Common myeloid progenitor, CD34-positive (primary cell): ENCODE measurements at regions not wholly inside any gene's neighbourhood (a gene's known extent, or its start where the extent isn't known, plus 50 kb on each side); places are given as distances from the start of the nearest gene placed in this dataset.

Source experiments
- CTCF ChIA-PET: fragments of 350-600 bp; sonication (Branson Sonifier 250); formaldehyde crosslinking; loops from one replicate; lab custom pipeline; 2021; ENCODE audit warnings: antibody characterized with exemption; lab: Charles Lee
- POLR2A ChIA-PET: fragments of 350-600 bp; sonication (Branson Sonifier 250); formaldehyde crosslinking; loops from one replicate; lab custom pipeline; 2021; ENCODE audit warnings: antibody characterized with exemption; lab: Charles Lee
- DNase-seq, 3 donors: peaks; one replicate each; pipeline versions ENCODE4 v3.0.0 to v3.0.0-alpha.2; 2013
- H3K27ac ChIP-seq, 2 experiments: 1 replicate in 1 of 2; 2 replicates in 1 of 2; pipeline ENCODE4 v1.7.0; 2013; ENCODE audit warnings: inconsistent platforms in 2 of 2, low read length in 2 of 2, mild to moderate bottlenecking in 2 of 2, low read depth in 1 of 2, moderate library complexity in 1 of 2; ENCODE audit not compliant: severe bottlenecking in 2 of 2, insufficient read depth in 1 of 2, poor library complexity in 1 of 2
- H3K27me3 ChIP-seq, 5 experiments: replicated peaks in 2 of 5; 1 replicate in 3 of 5; 2 replicates in 2 of 5; pipeline versions ENCODE4 v1.6.1 to v1.7.0; 2013; ENCODE audit warnings: low read length in 4 of 5, mild to moderate bottlenecking in 2 of 5, moderate library complexity in 2 of 5, inconsistent platforms in 1 of 5; ENCODE audit not compliant: insufficient read depth in 5 of 5, control insufficient read depth in 4 of 5
- H3K36me3 ChIP-seq, 4 experiments: 1 replicate in 2 of 4; 2 replicates in 2 of 4; pipeline versions ENCODE4 v1.6.1 to v1.7.0; 2013; ENCODE audit warnings: low read length in 3 of 4, control low read depth in 1 of 4, mild to moderate bottlenecking in 1 of 4; ENCODE audit not compliant: control insufficient read depth in 4 of 4, insufficient read depth in 4 of 4
- H3K4me1 ChIP-seq, 4 experiments: 1 replicate in 3 of 4; 2 replicates in 1 of 4; pipeline versions ENCODE4 v1.6.1 to v1.7.1; 2013; ENCODE audit warnings: low read length in 3 of 4, mild to moderate bottlenecking in 3 of 4, control low read depth in 1 of 4, inconsistent platforms in 1 of 4, moderate library complexity in 1 of 4; ENCODE audit not compliant: control insufficient read depth in 4 of 4, insufficient read depth in 4 of 4; ENCODE audit errors: control extremely low read depth in 1 of 4
- H3K4me3 ChIP-seq, 7 experiments: 1 replicate in 4 of 7; 2 replicates in 3 of 7; pipeline versions ENCODE4 v1.5.1 to v1.7.0; 2013; ENCODE audit warnings: mild to moderate bottlenecking in 7 of 7, low read length in 6 of 7, moderate library complexity in 6 of 7, inconsistent platforms in 2 of 7, low read depth in 2 of 7, control low read depth in 1 of 7; ENCODE audit not compliant: insufficient read depth in 4 of 7, control insufficient read depth in 1 of 7; ENCODE audit errors: extremely low read depth in 1 of 7
- H3K9me3 ChIP-seq, 5 experiments: 1 replicate in 4 of 5; 2 replicates in 1 of 5; pipeline versions ENCODE4 v1.6.1 to v1.7.1; 2013; ENCODE audit warnings: low read length in 4 of 5, mild to moderate bottlenecking in 2 of 5, inconsistent platforms in 1 of 5, low read depth in 1 of 5, moderate library complexity in 1 of 5; ENCODE audit not compliant: control insufficient read depth in 4 of 5, insufficient read depth in 2 of 5; ENCODE audit errors: control extremely low read depth in 1 of 5
- WGBS: methylation state at CpG from one replicate; pipeline ENCODE4 v1.1.5; 2013; ENCODE audit not compliant: insufficient coverage; 5-methylcytosine and 5-hydroxymethylcytosine counted together

DNA sequence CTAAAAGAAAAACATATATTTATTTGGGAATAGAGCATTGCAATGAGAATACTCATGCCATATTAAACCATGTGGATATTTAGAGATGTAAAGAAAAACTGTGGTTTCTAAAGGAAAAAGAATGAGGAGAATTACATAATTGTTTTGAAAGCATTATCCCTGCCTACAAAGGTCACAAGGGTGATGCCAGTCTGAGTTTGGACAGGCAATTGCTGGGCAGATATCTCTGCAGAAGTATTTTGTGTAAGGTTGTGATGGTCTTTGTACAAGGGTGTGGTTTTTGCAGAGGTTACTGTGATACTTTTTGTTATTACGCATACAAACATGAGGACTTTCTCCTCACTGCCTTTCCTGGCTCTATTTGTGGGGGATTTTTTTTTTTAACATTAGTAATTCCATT is 2022.9 kb upstream of the CDH6 start:
- Histone ChIP-seq H3K27ac (no peak overlapping the region), H3K36me3 (no peaks in the 10 kb centered on the region), H3K27me3 (no peaks in the 10 kb centered on the region), H3K9me3 (no peaks in the 10 kb centered on the region), H3K4me1 (no peaks in the 10 kb centered on the region), H3K4me3 (no peak overlapping the region)
- DNase-seq, result no peak
- no CpG with 5 or more reads among the region's 1 CpG for WGBS
- CTCF ChIA-PET, result no interaction called here
- POLR2A ChIA-PET, result no interaction called here

DNA sequence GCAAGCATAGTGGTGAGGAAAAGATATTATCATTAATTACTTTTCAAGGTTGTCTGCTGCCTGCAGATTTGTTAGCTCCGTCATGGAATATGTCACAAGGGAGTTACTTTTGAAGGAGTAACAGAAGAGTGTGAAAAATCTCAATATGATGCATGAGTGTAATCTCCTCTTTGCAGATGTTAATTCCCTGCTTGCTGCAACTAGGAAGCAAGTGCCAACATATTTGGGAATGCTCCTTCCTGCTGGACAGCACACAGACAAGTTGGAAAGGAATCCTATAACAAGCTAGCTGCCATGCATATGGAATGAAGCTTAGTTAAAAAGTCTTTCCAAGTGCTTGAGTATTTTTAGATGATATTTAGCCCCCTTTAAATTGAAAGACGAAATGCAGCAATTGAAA is 2023.6 kb upstream of the CDH6 start:
- Histone ChIP-seq H3K27me3 (no peaks in the 10 kb centered on the region), H3K9me3 (no peaks in the 10 kb centered on the region), H3K27ac (no peak overlapping the region), H3K4me3 (no peak overlapping the region), H3K4me1 (no peaks in the 10 kb centered on the region), H3K36me3 (no peaks in the 10 kb centered on the region)
- no peak for DNase-seq
- 60% methylated on average over 1 of the region's 2 CpGs for WGBS
- ChIA-PET CTCF (no interaction called here), POLR2A (no interaction called here)

DNA sequence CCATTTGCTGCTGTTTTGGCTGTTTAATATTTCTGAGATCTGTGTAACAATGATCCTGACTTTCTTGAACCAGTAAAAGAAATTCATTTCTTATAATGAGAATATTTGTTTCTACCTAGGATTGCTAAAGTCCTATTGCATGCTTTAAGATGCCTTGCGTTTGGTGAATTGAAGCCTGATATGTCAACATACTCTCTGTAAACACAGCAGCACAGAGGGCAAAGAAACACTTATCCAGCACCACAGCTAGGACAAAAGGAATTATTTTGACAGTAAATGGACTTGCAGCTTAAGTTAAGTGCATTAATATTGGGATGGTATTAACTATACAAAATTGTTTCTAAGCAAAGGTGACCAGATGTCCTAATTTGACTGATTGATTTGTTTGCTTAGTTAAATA is 2031.2 kb upstream of the CDH6 start:
- no peak overlapping the region for H3K27ac ChIP-seq
- no peak for DNase-seq
- no peak overlapping the region for H3K4me3 ChIP-seq
- no peaks in the 10 kb centered on the region for H3K27me3 ChIP-seq
- no peaks in the 10 kb centered on the region for H3K4me1 ChIP-seq
- H3K36me3 ChIP-seq, result no peaks in the 10 kb centered on the region
- H3K9me3 ChIP-seq, result peaks cover 0 to 4% (median 0%) of the 10 kb centered on the region in 5 experiments
- ChIA-PET CTCF (no interaction called here), POLR2A (no interaction called here)
- WGBS, result no CpG with 5 or more reads among the region's 1 CpG

DNA sequence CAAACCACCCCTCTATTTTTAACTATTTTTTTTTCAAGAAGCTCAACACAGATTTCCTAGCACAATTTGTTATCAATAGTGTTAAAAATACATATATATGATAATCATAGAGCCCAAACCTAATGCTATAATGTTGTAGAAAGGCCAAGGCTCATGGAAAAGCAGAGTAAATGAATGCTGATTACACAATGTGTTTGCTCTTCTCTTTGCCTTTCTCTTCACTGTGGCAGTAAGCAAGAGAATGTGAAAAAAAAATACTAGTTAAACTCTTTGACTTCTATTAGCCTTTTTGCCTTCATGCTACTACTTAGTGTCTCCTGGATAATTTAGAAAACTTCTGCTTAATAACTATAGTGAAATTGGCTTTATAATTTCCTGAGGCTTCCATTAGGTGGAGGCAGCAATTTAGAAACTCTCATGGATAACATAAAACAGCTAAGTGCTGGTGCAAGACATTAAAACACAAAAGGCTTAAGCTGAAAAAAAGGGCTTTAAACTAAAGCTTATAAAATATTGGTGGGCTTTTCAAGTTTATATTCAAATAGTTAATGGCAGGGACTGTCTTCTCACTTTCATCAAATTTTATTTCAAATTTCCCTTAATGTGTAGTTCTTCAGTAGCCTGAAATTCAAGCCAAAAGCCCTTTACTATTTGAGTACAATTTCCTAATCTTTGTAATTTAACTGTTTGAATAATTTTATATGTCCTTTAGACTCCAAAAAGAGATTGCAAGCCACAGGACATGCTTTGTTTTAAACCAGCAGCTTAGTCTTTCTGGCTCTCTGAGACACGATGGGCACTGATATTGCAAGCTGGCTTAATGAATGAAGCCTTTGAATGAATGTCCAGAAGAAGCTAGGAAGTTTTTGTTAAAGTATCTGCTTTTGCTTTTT is 2031.8 kb upstream of the CDH6 start:
- ChIA-PET CTCF (no interaction called here), POLR2A (no interaction called here)
- no peaks in the 10 kb centered on the region for H3K36me3 ChIP-seq
- H3K27ac ChIP-seq, result no peak overlapping the region
- DNase-seq, result no peak
- peaks cover 0 to 4% (median 0%) of the 10 kb centered on the region in 5 experiments for H3K9me3 ChIP-seq
- no peaks in the 10 kb centered on the region for H3K27me3 ChIP-seq
- H3K4me3 ChIP-seq, result no peak overlapping the region
- H3K4me1 ChIP-seq, result no peaks in the 10 kb centered on the region
- WGBS, result 89% methylated on average over 1 of the region's 1 CpG

DNA sequence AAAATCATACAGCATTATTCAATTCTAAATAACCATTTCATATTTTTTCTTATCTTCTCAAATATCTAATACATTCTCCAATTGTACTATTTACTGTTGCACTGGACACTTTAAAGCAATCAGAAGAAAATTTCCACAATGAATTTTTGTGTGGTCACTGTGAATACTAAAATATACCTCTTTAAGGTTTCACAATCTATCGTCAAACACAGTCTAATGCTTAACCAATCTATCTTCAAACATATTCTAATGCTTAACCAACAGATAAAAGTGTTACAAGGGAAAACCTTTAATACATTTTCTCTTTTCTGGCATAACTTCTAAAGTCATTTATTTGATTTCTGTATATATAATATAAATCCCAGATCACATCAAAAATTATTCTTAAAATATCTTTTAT is 2035.5 kb upstream of the CDH6 start:
- no peak for DNase-seq
- no CpG with 5 or more reads among the region's 1 CpG for WGBS
- peaks cover 0 to 4% (median 0%) of the 10 kb centered on the region in 5 experiments for H3K9me3 ChIP-seq
- H3K36me3 ChIP-seq, result no peaks in the 10 kb centered on the region
- ChIA-PET CTCF (no interaction called here), POLR2A (no interaction called here)
- H3K4me3 ChIP-seq, result no peak overlapping the region
- H3K27ac ChIP-seq, result no peak overlapping the region
- no peaks in the 10 kb centered on the region for H3K4me1 ChIP-seq
- no peaks in the 10 kb centered on the region for H3K27me3 ChIP-seq

DNA sequence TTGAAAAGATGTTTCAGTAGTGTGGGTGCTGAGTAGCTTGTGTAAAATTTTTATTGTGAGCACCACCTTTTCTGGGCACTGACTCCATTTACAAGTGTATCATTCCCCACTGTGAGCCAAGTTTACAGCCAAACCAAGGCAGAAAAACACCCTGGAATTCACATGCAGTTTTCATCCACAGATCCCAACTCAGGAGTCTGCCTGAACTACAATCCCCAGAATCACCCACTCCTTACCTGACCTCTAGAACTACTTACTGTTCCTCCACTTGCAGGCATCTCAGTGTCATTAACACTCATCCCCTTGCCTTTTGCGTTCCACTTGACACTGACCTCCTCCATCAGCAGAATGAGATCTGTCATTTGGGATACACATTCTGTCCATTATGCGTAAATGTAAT is 2042.6 kb upstream of the CDH6 start:
- H3K36me3 ChIP-seq, result no peaks in the 10 kb centered on the region
- H3K27ac ChIP-seq, result no peak overlapping the region
- DNase-seq, result no peak
- no peaks in the 10 kb centered on the region for H3K4me1 ChIP-seq
- CTCF ChIA-PET, result no interaction called here
- H3K4me3 ChIP-seq, result no peak overlapping the region
- no peaks in the 10 kb centered on the region for H3K9me3 ChIP-seq
- no CpG with 5 or more reads among the region's 2 CpGs for WGBS
- H3K27me3 ChIP-seq, result no peaks in the 10 kb centered on the region
- POLR2A ChIA-PET, result no interaction called here

DNA sequence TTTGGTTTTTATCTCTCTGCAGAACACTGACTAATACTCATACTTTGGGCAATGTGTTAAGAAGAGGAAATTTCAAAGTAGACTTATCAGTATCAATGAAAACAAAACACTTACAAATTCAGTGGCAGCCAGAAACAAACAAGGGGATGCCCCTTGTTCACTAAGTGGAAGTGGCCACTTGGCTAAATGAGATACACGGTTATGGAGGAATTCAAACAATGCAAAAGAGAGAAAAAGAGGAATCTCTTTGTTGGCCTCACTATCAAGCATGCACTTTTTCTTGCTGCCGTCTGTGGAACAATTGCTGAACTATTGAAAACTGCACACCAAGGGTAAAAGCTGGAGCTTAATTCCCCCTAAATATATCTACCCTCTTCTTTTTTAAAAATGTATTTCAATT is 2044.9 kb upstream of the CDH6 start:
- H3K36me3 ChIP-seq, result no peaks in the 10 kb centered on the region
- WGBS, result 63% methylated on average over 1 of the region's 2 CpGs
- DNase-seq, result no peak
- no peak overlapping the region for H3K27ac ChIP-seq
- no peak overlapping the region for H3K4me3 ChIP-seq
- no peaks in the 10 kb centered on the region for H3K9me3 ChIP-seq
- POLR2A ChIA-PET, result no interaction called here
- CTCF ChIA-PET, result no interaction called here
- no peaks in the 10 kb centered on the region for H3K4me1 ChIP-seq
- no peaks in the 10 kb centered on the region for H3K27me3 ChIP-seq
